ENCODE measurements at regions not wholly inside any gene's neighbourhood (a gene's known extent, or its start where the extent isn't known, plus 50 kb on each side); places are given as distances from the start of the nearest gene placed in this dataset.

DNA sequence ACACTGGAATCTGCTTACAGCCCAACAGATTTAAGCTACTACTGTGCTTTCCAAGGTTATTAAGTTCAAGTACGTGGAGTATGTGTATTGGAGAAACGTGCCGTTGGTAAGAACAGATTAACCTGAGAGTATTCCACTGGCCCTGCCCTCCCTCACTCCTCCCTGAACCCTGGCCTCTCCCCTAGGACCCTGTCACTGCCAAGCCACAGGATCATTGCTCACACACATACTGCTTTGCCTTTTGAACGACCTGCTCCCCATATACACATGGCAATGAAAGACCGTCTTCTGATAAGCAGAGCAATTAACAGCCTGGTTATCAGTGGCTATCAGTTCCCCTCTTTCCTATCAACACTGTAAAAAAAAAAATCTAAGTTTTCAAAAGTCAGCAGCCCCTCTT lies 458.9 kb upstream of the DYNLRB2 start:
- DNase-seq (ENCODE audit: low read depth in 2 of 2): no peak

DNA sequence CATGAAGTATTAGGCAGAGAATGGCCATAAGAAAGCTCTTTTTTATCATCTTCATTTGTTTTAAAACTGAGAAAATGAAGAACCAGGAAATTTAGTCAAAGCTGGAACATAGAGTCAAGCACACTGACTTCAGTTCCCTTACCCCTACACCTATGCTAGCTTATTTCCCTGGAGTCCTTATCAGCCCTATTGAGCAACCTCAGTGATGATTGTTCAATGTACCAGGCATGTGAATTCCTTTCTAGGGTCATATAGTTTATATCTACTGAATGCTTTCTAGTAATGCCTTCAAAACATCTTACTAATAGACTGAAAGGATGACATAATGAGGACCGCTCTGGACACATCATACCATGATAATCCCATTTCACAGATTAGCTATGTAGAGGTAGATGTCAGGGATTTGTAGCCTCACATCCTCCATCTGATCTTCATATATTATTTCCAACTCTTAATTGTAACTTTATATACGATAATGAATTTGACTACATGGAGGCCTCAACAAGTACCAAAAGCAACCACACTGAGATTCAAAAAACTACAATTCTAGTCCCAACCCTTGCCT lies 460.4 kb upstream of the DYNLRB2 start:
- no peak for DNase-seq (ENCODE audit: low read depth in 2 of 2)

DNA sequence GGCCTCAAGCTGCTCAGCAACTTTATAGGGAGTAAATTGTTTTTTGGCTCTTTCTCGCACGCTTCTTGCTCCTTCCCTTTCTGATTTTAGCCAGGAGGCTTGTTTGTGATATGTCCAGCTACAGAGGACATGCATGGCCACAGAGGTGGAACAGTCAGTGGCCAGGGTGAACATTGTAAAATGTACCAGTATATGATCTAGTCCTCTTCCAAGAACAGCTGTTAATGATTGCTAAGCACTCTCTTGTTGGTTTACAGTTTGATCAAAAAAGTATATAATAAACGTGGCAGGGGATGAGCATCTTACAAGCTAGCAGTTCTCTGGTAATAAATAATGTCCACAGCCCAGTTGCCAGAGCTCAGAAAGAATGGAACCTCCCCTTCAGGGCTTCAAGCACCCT lies 461.7 kb upstream of the DYNLRB2 start:
- DNase-seq (ENCODE audit: low read depth in 2 of 2): no peak

DNA sequence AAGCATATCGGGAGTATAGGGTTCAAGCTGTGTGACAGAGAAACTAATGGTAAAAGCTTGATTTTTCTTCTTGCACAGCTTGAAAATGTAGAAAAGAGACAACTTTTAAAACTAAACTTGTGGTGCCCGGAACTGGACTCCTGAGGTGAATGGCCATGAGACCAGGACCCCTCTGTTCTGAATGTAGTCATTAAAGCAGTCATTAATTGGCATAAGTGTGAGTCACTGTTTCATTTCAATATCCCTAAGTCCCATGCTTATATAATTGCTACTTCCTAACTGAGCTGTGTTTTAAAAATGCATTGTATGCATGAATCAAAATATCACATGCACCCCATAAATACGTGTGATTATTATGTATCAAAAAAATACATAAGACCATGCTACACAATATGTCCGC lies 463.1 kb upstream of the DYNLRB2 start:
- no peak for DNase-seq (ENCODE audit: low read depth in 2 of 2)

DNA sequence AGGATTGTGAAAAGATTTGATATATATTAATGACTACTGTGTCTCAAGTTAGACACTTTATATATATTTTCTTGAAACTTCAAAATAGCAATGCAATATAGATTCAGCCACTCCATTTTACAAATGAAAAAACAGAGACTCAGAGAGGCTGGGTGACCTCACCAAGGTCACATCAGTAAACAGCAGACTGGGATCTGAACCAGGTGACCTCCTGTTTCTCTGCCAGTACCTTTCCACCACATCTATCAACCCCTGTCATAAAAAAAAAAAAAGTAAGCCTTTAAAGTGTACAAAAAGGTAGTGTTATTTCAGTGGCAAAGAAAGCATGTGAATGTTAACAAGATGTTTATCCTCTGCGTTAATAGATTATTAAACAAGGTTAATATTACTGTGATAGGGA lies 466.5 kb upstream of the DYNLRB2 start:
- no peak for DNase-seq (ENCODE audit: low read depth in 2 of 2)

DNA sequence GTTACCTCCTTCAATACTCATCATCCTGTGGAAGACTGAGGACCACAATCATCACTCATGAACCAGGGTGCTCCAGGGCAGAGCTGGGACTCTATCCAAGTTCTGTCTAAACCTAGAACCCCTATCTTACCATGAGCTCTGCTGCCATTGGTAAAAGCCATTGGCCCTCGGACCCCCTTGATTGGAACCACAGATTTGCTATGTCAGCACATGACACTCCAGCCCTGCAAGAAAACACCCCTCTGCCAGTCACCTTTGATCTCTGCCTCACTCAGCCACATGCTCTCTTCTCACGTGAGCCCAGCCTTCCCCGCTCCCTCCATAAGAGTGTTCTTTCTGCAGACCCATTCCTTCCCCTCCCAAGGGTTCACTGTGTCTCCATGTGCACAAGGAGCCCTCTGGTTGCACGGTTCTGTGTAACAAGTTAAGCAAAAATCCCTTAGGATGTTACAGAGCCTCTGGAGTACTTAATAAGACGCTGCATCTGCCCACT lies 468.8 kb upstream of the DYNLRB2 start:
- no peak for DNase-seq (ENCODE audit: low read depth in 2 of 2)

DNA sequence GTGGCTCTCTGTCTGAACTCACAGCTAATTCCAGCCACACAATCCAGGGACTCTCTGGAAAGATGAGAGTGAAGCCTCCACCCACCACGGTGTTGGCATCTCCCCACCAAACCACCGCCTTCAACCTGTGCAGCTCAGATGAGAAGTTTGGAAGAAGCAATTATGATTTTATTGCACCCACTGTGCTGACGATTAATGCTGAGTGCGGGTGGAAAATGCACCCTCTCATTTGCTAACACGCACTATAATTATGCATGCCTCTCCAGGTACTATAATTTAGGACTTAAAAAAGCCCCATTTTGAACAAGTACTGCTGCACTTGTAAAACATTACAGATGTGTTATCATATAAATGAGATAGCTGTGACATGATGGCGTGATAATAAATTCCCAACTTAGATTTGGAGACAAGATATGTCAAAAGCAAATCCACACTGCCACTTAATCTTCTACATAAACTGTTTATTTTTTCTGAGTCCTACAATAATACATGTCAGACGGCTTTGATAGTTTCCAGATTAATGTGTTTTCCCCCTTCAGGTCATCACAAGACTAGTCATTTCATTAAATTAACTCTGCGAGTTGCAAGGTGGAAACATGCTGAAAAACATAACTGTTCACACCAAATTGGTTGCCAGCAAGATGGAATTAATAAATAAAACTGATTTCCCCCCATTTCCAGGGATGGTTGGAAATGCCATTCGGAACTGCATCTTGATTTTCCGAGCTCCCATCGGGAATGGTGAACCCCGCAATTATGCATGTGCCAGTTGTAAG lies 466.5 kb upstream of the MAF start:
- DNase-seq (ENCODE audit: low read depth in 2 of 2): no peak

DNA sequence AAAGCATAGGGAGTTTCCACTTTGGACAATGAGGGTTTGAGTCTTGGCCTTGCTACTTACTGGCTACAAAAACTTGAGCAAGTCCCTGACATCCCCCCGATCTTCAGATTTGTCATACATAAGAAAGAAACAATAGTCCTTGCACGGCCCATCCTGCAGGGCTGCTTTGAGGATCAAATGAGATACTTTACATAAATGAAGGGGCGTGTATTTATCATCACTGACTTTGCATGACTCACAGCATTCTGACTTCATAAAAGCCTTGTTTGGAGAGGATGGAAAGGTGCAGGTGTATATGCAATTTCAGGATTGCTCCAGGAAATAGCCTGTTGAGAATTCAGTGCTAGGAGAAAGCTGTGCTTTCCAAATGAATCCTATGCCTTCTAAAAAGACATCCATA lies 465.0 kb upstream of the MAF start:
- no peak for DNase-seq (ENCODE audit: low read depth in 2 of 2)

DNA sequence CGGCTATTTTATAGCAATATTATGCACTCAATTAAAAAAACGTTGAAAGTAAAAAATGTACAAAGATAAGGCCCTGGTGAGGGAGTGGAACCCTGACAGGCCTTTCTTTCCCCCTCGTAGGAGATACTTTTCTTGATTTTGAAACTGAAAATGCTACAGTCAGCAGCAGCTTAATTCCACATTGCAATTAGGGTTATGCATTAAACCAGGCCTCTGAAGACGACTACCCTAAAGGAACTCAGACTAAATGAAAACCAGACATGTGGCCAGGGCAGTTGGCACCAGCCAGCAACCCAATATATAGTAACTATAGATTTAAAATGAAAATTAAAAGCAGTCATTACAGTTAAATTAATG lies 463.2 kb upstream of the MAF start:
- no peak for DNase-seq (ENCODE audit: low read depth in 2 of 2)

DNA sequence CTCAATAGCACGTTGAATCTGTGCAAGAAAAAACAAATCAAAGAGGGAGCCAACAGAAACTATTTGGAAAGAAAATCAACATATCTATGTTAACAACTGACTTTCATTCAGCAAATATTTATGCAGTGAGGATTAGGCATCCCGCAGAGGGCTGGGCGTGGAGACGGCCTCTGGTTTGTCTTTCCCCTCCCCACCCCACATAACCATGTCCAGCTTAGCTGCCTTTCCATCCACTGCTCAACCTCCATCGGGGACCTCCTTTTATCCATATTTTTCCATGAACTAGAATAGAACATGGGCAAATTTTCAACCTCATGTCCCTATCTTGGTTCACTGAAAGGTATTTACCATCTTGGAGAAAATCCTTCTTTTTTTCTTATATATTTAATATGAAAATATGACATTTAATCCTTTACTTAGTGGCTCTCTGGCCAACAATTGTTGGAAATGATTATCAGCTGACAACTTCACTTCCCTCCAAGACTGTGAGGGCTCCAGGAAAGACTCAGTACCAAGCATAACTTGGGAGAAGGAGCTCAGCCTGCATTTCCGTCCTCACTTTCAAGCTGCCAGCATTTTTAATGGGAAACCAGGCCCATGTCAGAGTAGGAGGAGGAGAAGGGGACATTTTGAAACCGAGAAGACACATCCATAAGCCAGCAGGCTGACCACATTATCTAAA lies 462.6 kb upstream of the MAF start:
- no peak for DNase-seq (ENCODE audit: low read depth in 2 of 2)

DNA sequence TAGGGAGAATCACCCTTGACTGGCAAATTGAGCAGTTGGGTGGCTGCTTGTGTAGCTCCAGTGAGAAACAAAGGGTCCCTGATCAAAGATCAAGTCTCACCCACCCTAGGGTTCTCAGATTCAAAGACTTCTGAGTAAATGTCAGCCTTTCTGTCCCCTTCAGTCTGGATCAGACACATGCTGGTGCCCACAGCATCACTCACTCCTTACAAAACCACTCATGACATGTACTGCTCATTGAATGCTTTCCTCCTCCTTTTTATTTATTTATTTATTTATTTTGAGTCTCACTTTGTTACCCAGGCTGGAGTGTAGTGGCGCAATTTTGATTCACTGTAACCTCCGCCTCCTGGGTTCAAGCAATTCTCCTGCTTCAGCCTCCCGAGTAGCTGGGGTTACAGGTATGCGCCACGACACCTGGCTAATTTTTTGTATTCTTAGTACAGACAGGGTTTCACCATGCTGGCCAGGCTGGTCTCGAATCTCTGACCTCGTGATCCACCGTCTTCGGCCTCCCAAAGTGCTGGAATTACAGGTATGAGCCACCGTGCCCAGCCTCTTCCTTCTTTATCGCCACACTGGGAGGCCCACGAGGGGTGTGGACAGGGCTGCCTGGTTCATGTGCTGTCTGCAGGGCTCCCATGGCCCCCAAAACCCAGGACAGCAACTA lies 462.0 kb upstream of the MAF start:
- DNase-seq (ENCODE audit: low read depth in 2 of 2): no peak

DNA sequence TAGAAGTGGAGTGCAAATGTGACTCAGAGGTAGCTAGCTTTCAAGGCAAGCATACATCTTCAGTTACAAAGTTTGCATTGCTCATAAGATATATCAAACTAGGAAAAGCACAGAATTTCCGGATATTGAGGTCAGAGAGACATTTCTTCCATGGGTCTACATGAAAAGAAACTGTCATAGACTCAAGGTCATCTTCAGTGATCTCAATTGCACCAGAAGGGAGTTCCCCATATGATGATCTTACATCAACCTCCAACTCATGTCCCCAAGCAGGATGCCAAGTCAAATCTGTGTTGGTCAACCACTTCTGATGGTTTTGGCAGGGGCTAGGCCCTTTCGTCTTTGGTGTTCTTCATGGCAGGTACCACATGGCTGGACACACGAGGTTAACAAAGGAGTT lies 459.9 kb upstream of the MAF start:
- DNase-seq (ENCODE audit: low read depth in 2 of 2): no peak

DNA sequence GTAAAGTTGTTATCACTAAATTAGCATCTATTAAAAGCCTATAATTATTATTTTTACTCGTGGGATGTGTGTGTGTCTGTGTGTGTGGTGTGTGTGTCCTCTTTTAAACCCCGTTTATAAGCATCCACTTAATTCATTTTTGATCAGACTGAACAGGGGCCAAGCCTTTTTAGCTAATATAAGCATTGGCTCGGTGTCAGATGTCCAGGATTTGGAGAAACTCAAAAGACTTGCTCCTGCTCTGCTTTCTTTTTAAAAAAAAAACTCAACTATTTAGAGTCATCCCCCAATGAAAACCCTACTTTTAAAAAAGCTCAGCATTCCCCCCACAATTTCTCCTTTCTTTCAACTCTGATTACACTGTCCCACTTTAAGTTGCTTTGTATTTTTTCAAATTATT lies 459.3 kb upstream of the MAF start:
- no peak for DNase-seq (ENCODE audit: low read depth in 2 of 2)

DNA sequence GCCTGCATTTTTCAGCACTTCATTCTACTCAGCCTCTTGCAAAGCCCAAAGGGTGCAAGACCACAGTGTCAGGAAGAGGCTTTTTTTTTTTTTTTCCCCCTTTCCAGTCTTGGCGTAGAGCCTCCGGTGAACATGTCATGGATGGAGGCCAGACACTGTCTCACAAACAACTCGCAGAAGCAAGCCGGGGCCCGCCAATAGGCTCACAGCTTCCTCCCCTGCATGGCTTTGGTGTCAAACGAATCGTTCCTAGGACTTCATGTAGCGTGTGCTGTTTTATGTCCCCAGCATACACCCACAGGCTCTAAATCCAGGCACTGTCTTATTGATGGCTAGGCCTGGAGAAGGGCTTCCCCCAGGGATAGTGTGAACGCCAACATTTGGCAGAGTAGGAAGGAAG lies 457.7 kb upstream of the MAF start:
- DNase-seq (ENCODE audit: low read depth in 2 of 2): no peak

DNA sequence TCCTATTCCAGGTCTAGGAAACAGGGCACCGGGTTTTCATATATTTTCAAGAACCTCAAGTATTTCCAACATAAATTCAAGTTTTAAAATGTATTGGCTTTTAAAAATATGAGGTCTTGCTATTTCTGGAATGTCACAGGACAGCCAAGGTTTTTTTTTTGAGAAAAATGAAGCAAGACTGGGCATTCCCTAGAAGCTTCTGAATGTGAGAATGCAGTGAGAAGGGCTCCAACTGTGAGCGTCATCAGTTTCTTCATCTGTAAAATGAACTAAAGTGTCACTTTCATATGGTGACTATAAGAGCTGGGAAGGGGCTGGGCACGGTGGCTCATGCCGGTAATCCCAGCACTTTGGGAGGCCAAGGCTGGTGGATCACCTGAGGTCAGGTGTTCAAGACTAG lies 455.8 kb upstream of the MAF start:
- DNase-seq (ENCODE audit: low read depth in 2 of 2): no peak

DNA sequence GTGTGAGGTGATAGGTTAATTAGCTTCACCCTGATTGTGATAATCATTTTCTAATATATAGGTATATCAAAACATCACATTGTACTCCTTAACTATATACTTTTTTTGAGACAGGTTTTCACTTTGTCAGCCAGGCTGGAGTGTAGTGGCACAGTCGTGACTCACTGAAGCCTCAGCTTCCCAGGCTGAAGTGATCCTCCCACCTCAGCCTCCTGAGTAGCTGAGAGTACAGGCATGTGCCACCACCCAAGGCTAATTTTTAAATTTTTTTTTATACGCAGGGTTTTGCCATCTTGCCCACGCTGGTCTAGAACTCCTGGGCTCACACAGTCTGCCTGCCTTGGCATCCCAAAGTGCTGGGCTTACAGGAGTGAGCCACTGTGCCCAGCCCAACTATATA lies 455.3 kb upstream of the MAF start:
- DNase-seq (ENCODE audit: low read depth in 2 of 2): no peak

DNA sequence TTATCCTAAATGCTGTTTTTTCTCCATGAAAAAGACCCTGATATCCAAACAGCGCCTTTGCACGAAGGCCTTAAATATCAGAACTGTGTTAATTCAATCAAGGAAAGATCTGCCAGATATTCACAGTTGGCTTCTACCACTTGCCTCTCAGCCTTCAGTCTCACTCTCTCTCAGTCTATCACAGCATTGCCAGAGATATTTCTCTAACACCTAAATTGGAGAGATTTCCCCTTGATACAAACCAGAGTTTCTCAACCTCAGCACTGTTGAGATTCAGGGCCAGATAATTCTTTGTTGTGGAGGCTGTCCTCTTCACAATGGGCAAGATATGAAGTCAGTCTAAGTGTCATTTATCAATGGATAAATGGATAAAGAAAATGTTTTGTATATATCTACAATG lies 454.1 kb upstream of the MAF start:
- no peak for DNase-seq (ENCODE audit: low read depth in 2 of 2)

DNA sequence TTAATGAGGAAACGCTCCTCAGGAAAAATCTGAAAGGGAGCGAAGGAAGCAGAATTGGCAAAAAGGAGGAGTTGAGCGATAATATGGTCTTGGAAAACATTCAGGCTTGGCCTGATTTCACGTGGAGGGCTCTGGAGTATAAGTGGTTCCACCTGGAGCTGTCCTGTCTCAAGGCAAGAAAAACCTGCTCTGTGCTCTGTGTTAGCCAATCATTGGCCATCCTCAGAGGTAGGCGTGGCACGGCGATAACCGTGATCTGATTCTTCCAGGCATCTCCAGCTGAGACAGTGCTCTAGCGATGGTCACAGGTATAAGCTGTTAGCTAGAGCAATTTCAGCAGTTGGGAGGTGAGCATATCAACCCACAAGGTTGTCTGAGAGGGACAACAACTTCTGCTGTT lies 450.5 kb upstream of the MAF start:
- DNase-seq (ENCODE audit: low read depth in 2 of 2): no peak

DNA sequence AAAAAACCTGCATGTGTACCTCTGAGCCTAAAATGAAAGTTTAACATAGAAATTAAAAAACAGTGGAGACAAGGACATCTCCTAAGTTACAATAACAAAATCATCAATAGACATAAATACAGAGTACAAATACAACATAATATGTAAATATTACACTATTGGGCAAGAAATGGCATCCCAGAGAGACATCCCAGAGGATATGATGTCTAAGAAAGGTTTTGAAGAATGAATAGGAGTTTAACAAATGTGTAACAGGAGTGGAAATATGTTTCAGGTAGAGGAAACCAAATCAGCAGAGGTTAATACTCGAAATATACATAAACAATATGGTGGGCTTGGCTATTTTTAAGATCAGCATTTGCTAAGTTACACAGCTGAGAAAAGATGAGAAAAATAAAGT lies 447.7 kb upstream of the MAF start:
- no peak for DNase-seq (ENCODE audit: low read depth in 2 of 2)

DNA sequence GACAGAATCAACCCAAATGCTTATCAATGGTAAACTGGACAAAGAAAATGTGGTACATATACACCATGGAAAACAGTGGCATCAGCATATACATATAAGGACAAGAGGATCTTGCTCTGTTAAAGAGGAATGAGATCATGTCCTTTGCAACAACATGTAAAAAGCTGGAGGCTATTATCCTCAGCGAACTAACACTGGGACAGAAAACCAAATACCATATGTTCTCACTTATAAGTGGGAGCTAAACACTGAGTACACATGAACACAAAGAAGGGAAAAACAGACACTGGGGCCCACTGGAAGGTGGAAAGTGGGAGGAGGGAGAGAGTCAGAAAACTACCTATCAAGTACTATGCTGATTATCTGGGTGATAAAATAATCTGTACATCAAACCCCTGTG lies 447.3 kb upstream of the MAF start:
- DNase-seq (ENCODE audit: low read depth in 2 of 2): no peak

DNA sequence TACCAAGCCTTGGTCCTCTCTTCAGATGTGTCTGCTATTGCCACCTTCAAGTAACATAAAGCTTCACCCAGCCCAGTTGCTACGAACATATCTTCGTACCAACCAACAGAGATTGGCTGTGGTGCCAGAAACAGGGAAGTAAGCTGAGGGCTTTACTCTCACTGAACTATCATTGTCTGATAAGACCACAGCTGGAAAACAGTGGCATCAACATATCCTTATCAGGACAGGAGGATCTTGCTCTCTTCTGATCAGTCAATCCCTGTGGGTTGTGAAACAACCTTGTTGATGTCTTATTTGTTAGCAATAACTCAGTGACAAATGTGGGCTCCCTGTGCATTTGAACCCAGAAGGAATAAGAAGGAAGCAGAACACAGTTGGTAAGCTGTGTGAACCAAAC lies 446.3 kb upstream of the MAF start:
- DNase-seq (ENCODE audit: low read depth in 2 of 2): no peak

DNA sequence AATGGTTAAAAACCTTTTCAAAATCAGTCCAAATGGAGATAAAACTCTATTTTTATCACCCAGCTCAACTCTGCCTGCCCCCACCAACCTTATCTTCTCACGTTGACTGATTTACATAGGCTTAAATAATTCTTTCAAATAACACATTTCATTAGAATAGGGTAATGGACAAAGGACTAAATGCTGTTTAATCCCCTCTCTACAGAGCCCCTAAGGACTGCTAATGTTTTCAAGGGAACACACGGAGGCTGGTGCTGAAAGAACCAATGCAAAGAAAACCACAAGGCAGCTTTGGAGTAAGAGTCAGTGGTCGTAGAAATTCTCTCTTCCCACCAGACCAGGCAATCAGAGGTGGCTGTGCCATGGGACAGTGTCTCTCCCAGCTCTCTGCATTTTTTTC lies 445.7 kb upstream of the MAF start:
- DNase-seq (ENCODE audit: low read depth in 2 of 2): no peak

DNA sequence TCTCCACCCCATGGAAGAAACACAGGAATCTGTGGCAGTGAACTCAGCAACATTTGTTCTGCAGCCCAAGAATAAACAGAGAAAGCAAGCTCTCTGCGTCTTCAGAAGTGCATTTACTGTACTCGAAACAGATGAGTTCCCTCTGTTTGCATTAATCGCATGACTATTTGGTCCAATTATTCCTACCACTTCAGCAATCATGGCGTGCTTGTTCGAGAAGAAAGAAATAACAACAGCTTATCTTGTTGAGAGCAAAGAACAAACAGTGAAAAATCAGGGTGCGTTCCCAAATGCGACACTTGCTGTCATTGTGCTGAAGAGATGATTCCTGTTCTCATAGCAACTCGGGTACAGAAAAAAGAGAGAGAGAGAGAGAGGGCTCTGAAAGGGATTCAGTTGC lies 445.3 kb upstream of the MAF start:
- no peak for DNase-seq (ENCODE audit: low read depth in 2 of 2)
